GM12878 (cell line): ENCODE measurements at regions not wholly inside any gene's neighbourhood (a gene's known extent, or its start where the extent isn't known, plus 50 kb on each side); places are given as distances from the start of the nearest gene placed in this dataset.
A peak's percentile ranks its signal among the peaks of the same experiment; 100 is the strongest.

ENCODE experiments used
- ASH2L ChIP-seq: fragments of 300-600, 200-600 bp; sonication (generic); IDR thresholded peaks from 2 replicates; pipeline ENCODE4 v1.6.1; 2017; ENCODE audit warnings: low read depth, mild to moderate bottlenecking, borderline replicate concordance
- BRCA1 ChIP-seq: IDR thresholded peaks from 2 replicates; pipeline ENCODE4 v1.6.1; 2011; ENCODE audit warnings: low read depth, low read length, improper control_type of control experiment
- CBFB ChIP-seq: IDR thresholded peaks from 2 replicates; pipeline ENCODE4 v1.6.1; 2016; ENCODE audit warnings: antibody characterized with exemption, low read depth
- DPF2 ChIP-seq: fragments of 450-650 bp; IDR thresholded peaks from 2 replicates; pipeline ENCODE4 v1.6.1; 2017; ENCODE audit warnings: mild to moderate bottlenecking
- E4F1 ChIP-seq: fragments of 450-650 bp; IDR thresholded peaks from 2 replicates; pipeline ENCODE4 v1.6.1; 2018; ENCODE audit warnings: borderline replicate concordance, mild to moderate bottlenecking; ENCODE audit not compliant: partially characterized antibody
- EED ChIP-seq: sonication (generic); IDR thresholded peaks from 2 replicates; pipeline ENCODE4 v1.6.1; 2016; ENCODE audit warnings: antibody characterized with exemption, low read depth
- ELK1 ChIP-seq: IDR thresholded peaks from 2 replicates; pipeline ENCODE4 v1.6.1; 2012; ENCODE audit warnings: low read depth, low read length, improper control_type of control experiment
- EP300 ChIP-seq, 2 experiments: fragments of 150-350 bp in 1 of 2; IDR thresholded peaks; 2 replicates each; pipeline ENCODE4 v1.6.1; 2011 to 2012; ENCODE audit warnings: low read depth in 2 of 2, low read length in 2 of 2, borderline replicate concordance in 1 of 2, improper control_type of control experiment in 1 of 2, inconsistent platforms in 1 of 2; ENCODE audit not compliant: control insufficient read depth in 1 of 2
- ETV6 ChIP-seq, 2 experiments: fragments of 450-650 bp in 1 of 2; IDR thresholded peaks in 1 of 2; conservative IDR thresholded peaks in 1 of 2; 2 replicates each; pipeline ENCODE4 v1.6.1; 2014; ENCODE audit warnings: antibody characterized with exemption in 1 of 2, borderline replicate concordance in 1 of 2, low read depth in 1 of 2, mild to moderate bottlenecking in 1 of 2, moderate library complexity in 1 of 2
- IRF4 ChIP-seq: IDR thresholded peaks from 2 replicates; pipeline ENCODE4 v1.6.1; 2011; ENCODE audit warnings: low read depth, low read length
- KAT2A ChIP-seq: conservative IDR thresholded peaks from 2 replicates; pipeline ENCODE4 v1.6.1; 2011; ENCODE audit warnings: low read depth, low read length; ENCODE audit not compliant: control insufficient read depth
- MTA2 ChIP-seq: fragments of 450-650 bp; IDR thresholded peaks from 2 replicates; pipeline ENCODE4 v1.6.1; 2016; ENCODE audit warnings: low read depth, mild to moderate bottlenecking, moderate library complexity
- NFYB ChIP-seq: IDR thresholded peaks from 2 replicates; pipeline ENCODE4 v1.6.1; 2011; ENCODE audit warnings: low read depth, mild to moderate bottlenecking, low read length, improper control_type of control experiment, moderate library complexity; ENCODE audit not compliant: insufficient read depth
- POLR2AphosphoS2 ChIP-seq: IDR thresholded peaks from 2 replicates; pipeline ENCODE4 v1.6.1; 2011; ENCODE audit warnings: low read depth, mild to moderate bottlenecking, low read length, improper control_type of control experiment, moderate library complexity
- SIX5 ChIP-seq: IDR thresholded peaks from 2 replicates; pipeline ENCODE4 v1.6.1; 2011; ENCODE audit warnings: mild to moderate bottlenecking, low read depth, low read length, moderate library complexity; ENCODE audit not compliant: severe bottlenecking
- SMC3 ChIP-seq: IDR thresholded peaks from 2 replicates; pipeline ENCODE4 v1.6.1; 2011; ENCODE audit warnings: low read length, improper control_type of control experiment, borderline replicate concordance
- STAT1 ChIP-seq: fragments of 450-650 bp; conservative IDR thresholded peaks from 2 replicates; pipeline ENCODE4 v1.6.1; 2014; ENCODE audit warnings: antibody characterized with exemption, mild to moderate bottlenecking
- TARDBP ChIP-seq: IDR thresholded peaks from 2 replicates; pipeline ENCODE4 v1.6.1; 2016; ENCODE audit warnings: borderline replicate concordance
- ZBTB40 ChIP-seq: fragments of 450-650 bp; IDR thresholded peaks from 2 replicates; pipeline ENCODE4 v1.6.1; 2016; ENCODE audit warnings: mild to moderate bottlenecking, moderate library complexity, borderline replicate concordance
- TF ChIP-seq, protein P1 (sequence below): fragments of 450-650 bp; IDR thresholded peaks from 2 replicates; pipeline ENCODE4 v1.6.1; 2017; ENCODE audit warnings: borderline replicate concordance

GRCh38 chr14:24692382-24693352 is 58.7 kb upstream of the GZMB start (continued):
- TF ChIP-seq E4F1 (no peak), ZBTB40 (no peak), ETV6 (conservative IDR thresholded peaks at IDR 0.05 in 1 of 2, IDR thresholded peaks at IDR 0.05 in 1 of 2; ENCODE audit: borderline replicate concordance in 1 of 2, low read depth in 1 of 2) (0 out of 4 replicates have a peak, but pooled peaks of 1 of the 2 experiments have one; percentile 36), IRF4 (no peak), EED (no peak), ASH2L (no peak), DPF2 (peak; percentile 91), SIX5 (no peak), BRCA1 (no peak), SMC3 (no peak), STAT1 (no peak), EP300 (IDR thresholded peaks at IDR 0.05; ENCODE audit: borderline replicate concordance in 1 of 2, control insufficient read depth in 1 of 2, low read depth in 2 of 2, low read length in 2 of 2) (peak; percentile 66 to 70; a peak in 3 of 4 replicates), NFYB (no peak), CBFB (no peak), TARDBP (no peak), ELK1 (no peak), KAT2A (no peak), MTA2 (peak; percentile 93), POLR2AphosphoS2 (no peak)
- TF ChIP-seq, protein P1, sequence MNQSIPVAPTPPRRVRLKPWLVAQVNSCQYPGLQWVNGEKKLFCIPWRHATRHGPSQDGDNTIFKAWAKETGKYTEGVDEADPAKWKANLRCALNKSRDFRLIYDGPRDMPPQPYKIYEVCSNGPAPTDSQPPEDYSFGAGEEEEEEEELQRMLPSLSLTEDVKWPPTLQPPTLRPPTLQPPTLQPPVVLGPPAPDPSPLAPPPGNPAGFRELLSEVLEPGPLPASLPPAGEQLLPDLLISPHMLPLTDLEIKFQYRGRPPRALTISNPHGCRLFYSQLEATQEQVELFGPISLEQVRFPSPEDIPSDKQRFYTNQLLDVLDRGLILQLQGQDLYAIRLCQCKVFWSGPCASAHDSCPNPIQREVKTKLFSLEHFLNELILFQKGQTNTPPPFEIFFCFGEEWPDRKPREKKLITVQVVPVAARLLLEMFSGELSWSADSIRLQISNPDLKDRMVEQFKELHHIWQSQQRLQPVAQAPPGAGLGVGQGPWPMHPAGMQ: no peak
